T-cell (primary cell): ENCODE measurements at regions not wholly inside any gene's neighbourhood (a gene's known extent, or its start where the extent isn't known, plus 50 kb on each side); places are given as distances from the start of the nearest gene placed in this dataset.

Experiments
- ATAC-seq, 4 experiments: fragments of 200-7000 bp in 3 of 4; fragments of 150-1000 bp in 1 of 4; cut with Tn5 transposase; replicated peaks in 1 of 4; 1 replicate in 3 of 4; 2 replicates in 1 of 4; pipeline ENCODE4 v1.10.0; 2021; ENCODE audit warnings: moderate library complexity in 3 of 4, mild to moderate bottlenecking in 2 of 4, moderate number of reproducible peaks in 1 of 4
- CTCF ChIA-PET, 2 donors: fragments of 300-600 bp; sonication (Branson Sonifier 250); formaldehyde crosslinking; loops; one replicate each; lab custom pipeline; 2022; ENCODE audit warnings: antibody characterized with exemption in 2 of 2; lab: Charles Lee
- POLR2A ChIA-PET, 2 donors: fragments of 300-600 bp; sonication (Branson Sonifier 250); formaldehyde crosslinking; loops; one replicate each; lab custom pipeline; 2022; ENCODE audit warnings: antibody characterized with exemption in 2 of 2; lab: Charles Lee
- DNase-seq, 35 experiments: peaks; one replicate each; pipeline versions ENCODE4 v3.0.0 to v3.0.0-alpha.2; 2013 to 2023
- H3K27ac ChIP-seq: one replicate; pipeline ENCODE4 v1.5.1; 2013; ENCODE audit warnings: low read length
- H3K27me3 ChIP-seq, 2 experiments: replicated peaks in 1 of 2; 1 replicate in 1 of 2; 2 replicates in 1 of 2; pipeline versions ENCODE4 v1.6.1 to v1.7.0; 2013; ENCODE audit warnings: low read length in 1 of 2, mixed read lengths in 1 of 2; ENCODE audit not compliant: control insufficient read depth in 2 of 2, insufficient read depth in 2 of 2; ENCODE audit errors: extremely low read depth in 1 of 2
- H3K36me3 ChIP-seq, 2 donors: 1 replicate in 1 of 2; 2 replicates in 1 of 2; pipeline versions ENCODE4 v1.6.1 to v1.7.0; 2013; ENCODE audit warnings: low read length in 1 of 2; ENCODE audit not compliant: control insufficient read depth in 2 of 2, insufficient read depth in 1 of 2; ENCODE audit errors: extremely low read depth in 1 of 2
- H3K4me1 ChIP-seq, 2 experiments: 1 replicate in 1 of 2; 2 replicates in 1 of 2; pipeline versions ENCODE4 v1.6.1 to v1.7.0; 2013; ENCODE audit warnings: low read length in 2 of 2, mixed read lengths in 1 of 2; ENCODE audit not compliant: insufficient read depth in 2 of 2, control insufficient read depth in 1 of 2; ENCODE audit errors: extremely low read depth in 1 of 2
- H3K4me3 ChIP-seq, 2 donors: 1 replicate in 1 of 2; 2 replicates in 1 of 2; pipeline versions ENCODE4 v1.5.1 to v1.7.0; 2013; ENCODE audit warnings: mild to moderate bottlenecking in 2 of 2, low read length in 1 of 2, moderate library complexity in 1 of 2; ENCODE audit not compliant: control insufficient read depth in 1 of 2; ENCODE audit errors: extremely low read depth in 1 of 2
- H3K9me3 ChIP-seq: 2 replicates; pipeline ENCODE4 v1.7.0; 2013
- H3K27ac Mint-ChIP-seq, 2 donors: one replicate each; pipeline ENCODE4 v1.8.0; 2020 to 2021; ENCODE audit warnings: mild to moderate bottlenecking in 2 of 2, mixed read lengths in 2 of 2
- H3K27me3 Mint-ChIP-seq, 2 donors: one replicate each; pipeline ENCODE4 v1.8.0; 2021 to 2022; ENCODE audit warnings: mixed read lengths in 2 of 2
- H3K36me3 Mint-ChIP-seq: one replicate; pipeline ENCODE4 v1.8.0; 2021; ENCODE audit warnings: mixed read lengths
- H3K4me1 Mint-ChIP-seq, 3 donors: one replicate each; pipeline ENCODE4 v1.8.0; 2020 to 2022; ENCODE audit warnings: mixed read lengths in 3 of 3, mild to moderate bottlenecking in 1 of 3
- H3K4me3 Mint-ChIP-seq, 3 donors: one replicate each; pipeline ENCODE4 v1.8.0; 2020 to 2022; ENCODE audit warnings: mild to moderate bottlenecking in 3 of 3, mixed read lengths in 3 of 3, moderate library complexity in 3 of 3
- H3K9me3 Mint-ChIP-seq, 3 donors: one replicate each; pipeline ENCODE4 v1.8.0; 2020 to 2022; ENCODE audit warnings: mixed read lengths in 3 of 3
- WGBS: methylation state at CpG from one replicate; pipeline ENCODE4 v1.1.5; 2013; ENCODE audit warnings: missing lambda C conversion rate; ENCODE audit not compliant: insufficient coverage; 5-methylcytosine and 5-hydroxymethylcytosine counted together

- ChIA-PET POLR2A (no interaction called here), CTCF (no interaction called here)
- no peaks in the 10 kb centered on the region for H3K36me3 Mint-ChIP-seq
- Histone ChIP-seq H3K4me1 (no peaks in the 10 kb centered on the region), H3K36me3 (no peaks in the 10 kb centered on the region), H3K9me3 (no peaks in the 10 kb centered on the region), H3K27ac (no peak overlapping the region), H3K4me3 (no peak overlapping the region), H3K27me3 (peaks cover 0 to 2% of the 10 kb centered on the region in 2 experiments)
- DNase-seq (no peak), ATAC-seq (no peak)
- H3K4me1 Mint-ChIP-seq = no peaks in the 10 kb centered on the region
- no peak overlapping the region for H3K4me3 Mint-ChIP-seq
- H3K9me3 Mint-ChIP-seq = no peaks in the 10 kb centered on the region
- 84% methylated on average over 4 of the region's 7 CpGs for WGBS
- peaks cover 11 to 19% of the 10 kb centered on the region in 2 donors for H3K27me3 Mint-ChIP-seq
- no peak overlapping the region for H3K27ac Mint-ChIP-seq
These were observed 139.6 kb downstream of the AASDH start for GRCh38 chr4:56247646-56248045.

GRCh38 chr4:56246233-56246610, 141.1 kb downstream of the AASDH start:
- Mint-ChIP-seq H3K4me3 (no peak overlapping the region), H3K36me3 (no peaks in the 10 kb centered on the region), H3K4me1 (no peaks in the 10 kb centered on the region), H3K9me3 (no peaks in the 10 kb centered on the region), H3K27me3 (peaks cover 11 to 17% of the 10 kb centered on the region in 2 donors), H3K27ac (no peak overlapping the region)
- H3K4me3 ChIP-seq = no peak overlapping the region
- H3K27ac ChIP-seq = no peak overlapping the region
- H3K27me3 ChIP-seq = peaks cover 0 to 3% of the 10 kb centered on the region in 2 experiments
- no peaks in the 10 kb centered on the region for H3K36me3 ChIP-seq
- POLR2A ChIA-PET = no interaction called here
- no peaks in the 10 kb centered on the region for H3K9me3 ChIP-seq
- no peak for ATAC-seq
- 60% methylated on average over 1 of the region's 3 CpGs for WGBS
- H3K4me1 ChIP-seq = no peaks in the 10 kb centered on the region
- no peak for DNase-seq
- CTCF ChIA-PET = no interaction called here

GRCh38 chr4:56245547-56246232, 141.6 kb downstream of the AASDH start:
- H3K36me3 ChIP-seq = no peaks in the 10 kb centered on the region
- Mint-ChIP-seq H3K27me3 (peaks cover 8 to 12% of the 10 kb centered on the region in 2 donors), H3K36me3 (no peaks in the 10 kb centered on the region), H3K9me3 (no peaks in the 10 kb centered on the region), H3K4me1 (no peaks in the 10 kb centered on the region), H3K4me3 (no peak overlapping the region), H3K27ac (no peak overlapping the region)
- ChIA-PET CTCF (no interaction called here), POLR2A (no interaction called here)
- no peaks in the 10 kb centered on the region for H3K4me1 ChIP-seq
- DNase-seq (no peak), ATAC-seq (no peak)
- no peaks in the 10 kb centered on the region for H3K9me3 ChIP-seq
- H3K27me3 ChIP-seq = peaks cover 0 to 3% of the 10 kb centered on the region in 2 experiments
- H3K4me3 ChIP-seq = no peak overlapping the region
- no peak overlapping the region for H3K27ac ChIP-seq
- 80% methylated on average over 1 of the region's 2 CpGs for WGBS

GRCh38 chr4:56244681-56245080, 142.6 kb downstream of the AASDH start:
- Histone ChIP-seq H3K27ac (no peak overlapping the region), H3K4me3 (no peak overlapping the region), H3K4me1 (no peaks in the 10 kb centered on the region), H3K27me3 (peaks cover 0 to 3% of the 10 kb centered on the region in 2 experiments), H3K9me3 (no peaks in the 10 kb centered on the region), H3K36me3 (no peaks in the 10 kb centered on the region)
- ChIA-PET CTCF (interaction anchor here in 1 of 2 donors (0.9 kb wide), 1 partner anchor 67 kb away, joined by 3 read pairs; no protein-coding TSS in a partner anchor), POLR2A (no interaction called here)
- no peak for ATAC-seq
- DNase-seq = no peak
- Mint-ChIP-seq H3K27me3 (peaks cover 8 to 12% of the 10 kb centered on the region in 2 donors), H3K27ac (no peak overlapping the region), H3K4me3 (no peak overlapping the region), H3K36me3 (no peaks in the 10 kb centered on the region), H3K4me1 (no peaks in the 10 kb centered on the region), H3K9me3 (no peaks in the 10 kb centered on the region)

GRCh38 chr4:56243107-56243506, 144.2 kb downstream of the AASDH start:
- H3K36me3 ChIP-seq = no peaks in the 10 kb centered on the region
- Mint-ChIP-seq H3K4me3 (no peak overlapping the region), H3K9me3 (no peaks in the 10 kb centered on the region), H3K27me3 (peaks cover 9 to 12% of the 10 kb centered on the region in 2 donors), H3K27ac (no peak overlapping the region), H3K36me3 (no peaks in the 10 kb centered on the region), H3K4me1 (no peaks in the 10 kb centered on the region)
- DNase-seq (no peak), ATAC-seq (no peak)
- H3K4me3 ChIP-seq = no peak overlapping the region
- no peaks in the 10 kb centered on the region for H3K4me1 ChIP-seq
- ChIA-PET POLR2A (no interaction called here), CTCF (no interaction called here)
- H3K9me3 ChIP-seq = no peaks in the 10 kb centered on the region
- WGBS = no CpG with 5 or more reads among the region's 2 CpGs
- no peak overlapping the region for H3K27ac ChIP-seq
- peaks cover 0 to 3% of the 10 kb centered on the region in 2 experiments for H3K27me3 ChIP-seq

GRCh38 chr4:56241500-56241899, 145.8 kb downstream of the AASDH start:
- ATAC-seq (no peak), DNase-seq (no peak)
- Mint-ChIP-seq H3K27me3 (peaks cover 6 to 12% of the 10 kb centered on the region in 2 donors), H3K9me3 (no peaks in the 10 kb centered on the region), H3K4me3 (no peak overlapping the region), H3K36me3 (no peaks in the 10 kb centered on the region), H3K27ac (no peak overlapping the region), H3K4me1 (no peaks in the 10 kb centered on the region)
- Histone ChIP-seq H3K4me3 (no peak overlapping the region), H3K4me1 (no peaks in the 10 kb centered on the region), H3K36me3 (no peaks in the 10 kb centered on the region), H3K9me3 (no peaks in the 10 kb centered on the region), H3K27me3 (peaks cover 0 to 3% of the 10 kb centered on the region in 2 experiments), H3K27ac (no peak overlapping the region)
- ChIA-PET CTCF (interaction anchor here in 1 of 2 donors (0.6 kb wide), 1 partner anchor 821 kb away, joined by 3 read pairs; no protein-coding TSS in a partner anchor), POLR2A (no interaction called here)
- 59% methylated on average over 2 of the region's 6 CpGs for WGBS
